Endodermal cell (in vitro differentiated cells): ENCODE measurements at regions not wholly inside any gene's neighbourhood (a gene's known extent, or its start where the extent isn't known, plus 50 kb on each side); places are given as distances from the start of the nearest gene placed in this dataset.

Source experiments
- DNase-seq: peaks from one replicate; pipeline ENCODE4 v3.0.0-alpha.2; 2017
- H3K27ac ChIP-seq: 2 replicates; pipeline ENCODE4 v1.5.1; 2013; ENCODE audit warnings: mild to moderate bottlenecking, low read depth, low read length, moderate library complexity
- H3K27me3 ChIP-seq: 2 replicates; pipeline ENCODE4 v1.6.1; 2013; ENCODE audit warnings: mild to moderate bottlenecking, low read length, moderate library complexity; ENCODE audit not compliant: insufficient read depth, control insufficient read depth, poor library complexity, severe bottlenecking
- H3K36me3 ChIP-seq: 2 replicates; pipeline ENCODE4 v1.7.0; 2013; ENCODE audit warnings: mild to moderate bottlenecking, low read length, moderate library complexity; ENCODE audit not compliant: control insufficient read depth, insufficient read depth
- H3K4me1 ChIP-seq: one replicate; pipeline ENCODE4 v1.7.0; 2013; ENCODE audit warnings: low read length; ENCODE audit not compliant: control insufficient read depth, insufficient read depth
- H3K4me3 ChIP-seq: 2 replicates; pipeline ENCODE4 v1.5.1; 2013; ENCODE audit warnings: mild to moderate bottlenecking, low read length, moderate library complexity
- H3K9ac ChIP-seq: 2 replicates; pipeline ENCODE4 v1.6.1; 2013; ENCODE audit warnings: mild to moderate bottlenecking, low read length, moderate library complexity; ENCODE audit not compliant: poor library complexity, severe bottlenecking; ENCODE audit errors: extremely low read depth
- H3K9me3 ChIP-seq: 2 replicates; pipeline ENCODE4 v1.6.1; 2013; ENCODE audit warnings: mild to moderate bottlenecking, low read length, moderate library complexity; ENCODE audit not compliant: control insufficient read depth
- H3K27ac Mint-ChIP-seq: 2 replicates; pipeline ENCODE4 v1.8.0; 2020; ENCODE audit warnings: mixed read lengths
- H3K27me3 Mint-ChIP-seq: 2 replicates; pipeline ENCODE4 v1.8.0; 2021; ENCODE audit warnings: mild to moderate bottlenecking, mixed read lengths; ENCODE audit not compliant: insufficient read depth
- H3K36me3 Mint-ChIP-seq: 2 replicates; pipeline ENCODE4 v1.8.0; 2020; ENCODE audit warnings: low read depth, mixed read lengths
- H3K4me1 Mint-ChIP-seq: 2 replicates; pipeline ENCODE4 v1.8.0; 2020; ENCODE audit warnings: mixed read lengths
- H3K4me3 Mint-ChIP-seq: 2 replicates; pipeline ENCODE4 v1.8.0; 2020; ENCODE audit warnings: mild to moderate bottlenecking, moderate library complexity, mixed read lengths
- H3K9me3 Mint-ChIP-seq: 2 replicates; pipeline ENCODE4 v1.8.0; 2020; ENCODE audit warnings: mild to moderate bottlenecking, mixed read lengths
- WGBS, 2 experiments: methylation state at CpG; one replicate each; pipeline versions ENCODE4 v1.1.5 to v1.1.7; 2013; ENCODE audit warnings: missing lambda C conversion rate in 2 of 2, mixed read lengths in 1 of 2; ENCODE audit not compliant: insufficient coverage in 1 of 2, insufficient read length in 1 of 2; 5-methylcytosine and 5-hydroxymethylcytosine counted together
- TF ChIP-seq, protein P1 (sequence below): fragments of 200-600 bp; sonication (generic); conservative IDR thresholded peaks from 2 replicates; pipeline ENCODE4 v1.5.0; 2021; ENCODE audit warnings: antibody characterized with exemption, mild to moderate bottlenecking

DNA sequence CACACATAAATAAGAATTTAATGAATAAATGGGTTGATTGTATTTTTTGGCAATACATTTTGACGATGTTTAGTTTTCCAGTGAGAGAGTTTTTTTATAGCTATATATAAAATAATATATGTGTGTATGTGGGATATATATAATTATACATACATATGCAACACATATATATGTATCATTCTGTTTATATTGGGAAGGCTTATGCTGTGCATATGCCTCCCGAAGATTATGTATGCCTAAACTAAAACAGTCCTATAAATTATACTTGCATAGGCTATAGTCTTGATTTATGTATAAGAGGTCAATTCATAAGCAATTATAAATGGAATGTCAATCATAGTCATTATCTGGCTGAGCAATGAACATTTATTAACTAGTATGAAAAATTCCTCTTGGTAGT, 151.3 kb upstream of the HMHB1 start:
- no peaks in the 10 kb centered on the region for H3K4me1 ChIP-seq
- no peaks in the 10 kb centered on the region for H3K27me3 Mint-ChIP-seq
- no peaks in the 10 kb centered on the region for H3K36me3 ChIP-seq
- no peak overlapping the region for H3K4me3 Mint-ChIP-seq
- no peak overlapping the region for H3K27ac Mint-ChIP-seq
- H3K4me3 ChIP-seq = no peak overlapping the region
- H3K27ac ChIP-seq = no peak overlapping the region
- H3K9ac ChIP-seq = no peak overlapping the region
- H3K9me3 Mint-ChIP-seq = no peaks in the 10 kb centered on the region
- peaks cover 4% of the 10 kb centered on the region for H3K4me1 Mint-ChIP-seq
- no peaks in the 10 kb centered on the region for H3K27me3 ChIP-seq
- TF ChIP-seq, protein P1, sequence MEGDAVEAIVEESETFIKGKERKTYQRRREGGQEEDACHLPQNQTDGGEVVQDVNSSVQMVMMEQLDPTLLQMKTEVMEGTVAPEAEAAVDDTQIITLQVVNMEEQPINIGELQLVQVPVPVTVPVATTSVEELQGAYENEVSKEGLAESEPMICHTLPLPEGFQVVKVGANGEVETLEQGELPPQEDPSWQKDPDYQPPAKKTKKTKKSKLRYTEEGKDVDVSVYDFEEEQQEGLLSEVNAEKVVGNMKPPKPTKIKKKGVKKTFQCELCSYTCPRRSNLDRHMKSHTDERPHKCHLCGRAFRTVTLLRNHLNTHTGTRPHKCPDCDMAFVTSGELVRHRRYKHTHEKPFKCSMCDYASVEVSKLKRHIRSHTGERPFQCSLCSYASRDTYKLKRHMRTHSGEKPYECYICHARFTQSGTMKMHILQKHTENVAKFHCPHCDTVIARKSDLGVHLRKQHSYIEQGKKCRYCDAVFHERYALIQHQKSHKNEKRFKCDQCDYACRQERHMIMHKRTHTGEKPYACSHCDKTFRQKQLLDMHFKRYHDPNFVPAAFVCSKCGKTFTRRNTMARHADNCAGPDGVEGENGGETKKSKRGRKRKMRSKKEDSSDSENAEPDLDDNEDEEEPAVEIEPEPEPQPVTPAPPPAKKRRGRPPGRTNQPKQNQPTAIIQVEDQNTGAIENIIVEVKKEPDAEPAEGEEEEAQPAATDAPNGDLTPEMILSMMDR = no peak
- no peaks in the 10 kb centered on the region for H3K36me3 Mint-ChIP-seq
- WGBS, 2 experiments = no CpG with 5 or more reads among the region's 2 CpGs
- H3K9me3 ChIP-seq = no peaks in the 10 kb centered on the region
- DNase-seq = no peak

DNA sequence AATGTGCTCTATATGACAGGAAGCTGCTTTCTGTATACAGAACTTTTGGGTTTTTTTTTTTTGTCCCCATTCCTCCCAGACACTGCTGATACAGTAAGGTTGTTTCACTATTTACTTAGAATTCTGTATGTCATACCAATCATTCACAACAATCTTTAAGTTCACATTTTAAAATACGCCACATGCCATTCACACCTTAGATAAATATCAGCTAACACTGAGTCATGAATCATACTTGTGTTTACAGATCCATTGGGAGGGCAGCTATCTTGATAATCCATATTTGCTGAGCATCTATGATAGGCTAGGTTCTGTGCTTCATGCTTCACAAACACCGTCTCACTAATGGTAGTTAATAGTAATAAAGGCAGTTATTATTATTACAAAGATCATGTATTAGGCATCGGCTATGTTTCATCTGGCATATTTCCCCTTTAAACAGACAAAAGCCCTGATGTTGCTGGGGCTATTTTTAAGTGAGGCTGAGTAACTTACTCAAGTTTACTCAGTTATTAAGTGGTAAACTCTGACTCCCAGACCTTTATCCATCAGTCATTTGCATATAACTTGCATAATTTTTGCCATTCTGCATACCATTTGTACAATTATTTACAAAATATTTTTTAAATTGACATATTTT, 152.2 kb upstream of the HMHB1 start:
- Mint-ChIP-seq H3K4me1 (peaks cover 4% of the 10 kb centered on the region), H3K27me3 (no peaks in the 10 kb centered on the region), H3K4me3 (no peak overlapping the region), H3K36me3 (no peaks in the 10 kb centered on the region), H3K27ac (no peak overlapping the region), H3K9me3 (no peaks in the 10 kb centered on the region)
- H3K9ac ChIP-seq = no peak overlapping the region
- no peak for DNase-seq
- no peaks in the 10 kb centered on the region for H3K4me1 ChIP-seq
- 91% methylated on average over 2 of the region's 3 CpGs; no CpG with 5 or more reads in 1 of the 2 experiments for WGBS, 2 experiments
- no peaks in the 10 kb centered on the region for H3K36me3 ChIP-seq
- no peak overlapping the region for H3K4me3 ChIP-seq
- H3K27ac ChIP-seq = no peak overlapping the region
- no peaks in the 10 kb centered on the region for H3K9me3 ChIP-seq
- TF ChIP-seq, protein P1 = no peak
- H3K27me3 ChIP-seq = no peaks in the 10 kb centered on the region

DNA sequence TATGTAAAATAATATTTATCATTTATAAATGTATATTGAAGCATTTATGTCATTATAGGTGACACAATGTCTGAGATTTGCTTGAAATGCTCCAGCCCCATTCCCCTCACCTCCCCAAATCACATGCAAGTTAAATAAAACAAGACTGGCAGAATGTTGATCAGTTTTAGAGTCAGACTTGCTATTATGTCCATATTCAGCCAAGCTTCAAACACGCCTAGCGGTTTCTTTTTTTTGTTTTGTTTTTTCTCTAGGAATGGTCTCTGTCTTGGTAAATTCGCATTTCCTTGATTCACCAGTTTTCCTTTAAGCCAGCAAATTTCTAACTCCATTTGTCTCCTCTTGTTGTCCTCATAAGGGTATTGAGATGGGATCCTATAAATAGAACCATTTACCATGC, 153.0 kb upstream of the HMHB1 start:
- Mint-ChIP-seq H3K9me3 (no peaks in the 10 kb centered on the region), H3K4me1 (peaks cover 4% of the 10 kb centered on the region), H3K36me3 (no peaks in the 10 kb centered on the region), H3K4me3 (no peak overlapping the region), H3K27me3 (no peaks in the 10 kb centered on the region), H3K27ac (no peak overlapping the region)
- Histone ChIP-seq H3K27me3 (no peaks in the 10 kb centered on the region), H3K4me3 (no peak overlapping the region), H3K36me3 (no peaks in the 10 kb centered on the region), H3K9me3 (no peaks in the 10 kb centered on the region), H3K27ac (no peak overlapping the region), H3K9ac (no peak overlapping the region), H3K4me1 (no peaks in the 10 kb centered on the region)
- DNase-seq = no peak
- TF ChIP-seq, protein P1 = no peak
- WGBS, 2 experiments = 79 to 92% methylated on average over 2 to 3 of the region's 3 CpGs
